HCT116 (cell line): ENCODE measurements at regions not wholly inside any gene's neighbourhood (a gene's known extent, or its start where the extent isn't known, plus 50 kb on each side); places are given as distances from the start of the nearest gene placed in this dataset.

Source experiments
- ATAC-seq: fragments of 200-7000 bp; cut with Tn5 transposase; 2 replicates; pipeline ENCODE4 v1.9.1; 2020; ENCODE audit warnings: mild to moderate bottlenecking, moderate library complexity
- BruUV-seq: library from RNA; stranded (reverse); fragments of 400-500 nt; replicated peaks from 2 replicates; lab custom pipeline; 2021; lab: Mats Ljungman, UMichigan
- CTCF ChIA-PET: fragments of 300-600 bp; sonication (Branson Sonifier 250); formaldehyde crosslinking; loops from one replicate; lab custom pipeline; 2021; ENCODE audit warnings: antibody characterized with exemption; lab: Charles Lee
- POLR2A ChIA-PET: fragments of 300-600, 350-600 bp; sonication (Branson Sonifier 250); formaldehyde crosslinking; loops from one replicate; lab custom pipeline; 2021; ENCODE audit warnings: antibody characterized with exemption; lab: Charles Lee
- RAD21 ChIA-PET, 2 experiments: fragments of 300-600 bp; sonication (Branson Sonifier 250); formaldehyde crosslinking; loops; one replicate each; lab custom pipeline; 2023; ENCODE audit warnings: low total read pairs in 2 of 2; ENCODE audit not compliant: uncharacterized antibody in 2 of 2, unreplicated experiment in 2 of 2, low non-redundant PET in 1 of 2; lab: Charles Lee
- DNase-seq: peaks from one replicate; pipeline ENCODE4 v3.0.0-alpha.2; 2010; ENCODE audit warnings: low read depth, low spot score
- H2AFZ ChIP-seq: fragments of 200-600 bp; shearing (Covaris generic), sonication (generic); 2 replicates; pipeline ENCODE4 v1.6.1; 2017; ENCODE audit warnings: low read depth, mixed run types, mixed read lengths, antibody characterized with exemption, low read length; ENCODE audit not compliant: poor library complexity, severe bottlenecking
- H3K27ac ChIP-seq: 2 replicates; pipeline ENCODE4 v1.5.1; 2012; ENCODE audit warnings: low read depth, low read length
- H3K27me3 ChIP-seq: fragments of 200-600 bp; sonication (generic); 2 replicates; pipeline ENCODE4 v1.6.1; 2016; ENCODE audit warnings: mixed run types, low read length, mixed read lengths; ENCODE audit not compliant: insufficient read depth
- H3K36me3 ChIP-seq, 2 experiments: fragments of 200-500 bp in 1 of 2; fragments of 200-600 bp in 1 of 2; sonication (Bioruptor generic) in 1 of 2; sonication (generic) in 1 of 2; 2 replicates each; pipeline versions ENCODE4 v1.5.1 to v1.6.1; 2014 to 2016; ENCODE audit warnings: low read length in 2 of 2, inconsistent platforms in 1 of 2, mixed read lengths in 1 of 2, mixed run types in 1 of 2; ENCODE audit not compliant: insufficient read depth in 2 of 2, control insufficient read depth in 1 of 2
- H3K4me1 ChIP-seq, 2 experiments: fragments of 200-600 bp in 1 of 2; sonication (generic) in 1 of 2; 2 replicates each; pipeline versions ENCODE4 v1.5.1 to v1.6.1; 2012 to 2017; ENCODE audit warnings: low read length in 2 of 2, inconsistent platforms in 1 of 2, mild to moderate bottlenecking in 1 of 2, mixed read lengths in 1 of 2, mixed run types in 1 of 2, moderate library complexity in 1 of 2; ENCODE audit not compliant: insufficient read depth in 2 of 2, control insufficient read depth in 1 of 2
- H3K4me2 ChIP-seq: fragments of 200-600 bp; sonication (generic); 2 replicates; pipeline ENCODE4 v1.6.1; 2017; ENCODE audit warnings: mixed run types, low read length, mixed read lengths
- H3K4me3 ChIP-seq, 2 experiments: fragments of 200-600 bp in 1 of 2; sonication (generic) in 1 of 2; replicated peaks in 1 of 2; 2 replicates each; pipeline ENCODE4 v1.5.1; 2011 to 2016; ENCODE audit warnings: low read length in 2 of 2, control low read depth in 1 of 2, low read depth in 1 of 2, mild to moderate bottlenecking in 1 of 2, mixed read lengths in 1 of 2, mixed run types in 1 of 2
- H3K79me2 ChIP-seq: fragments of 200-600 bp; sonication (generic); 2 replicates; pipeline ENCODE4 v1.6.1; 2017; ENCODE audit warnings: mild to moderate bottlenecking, mixed run types, low read length, moderate library complexity, mixed read lengths; ENCODE audit not compliant: insufficient read depth
- H3K9ac ChIP-seq: fragments of 200-600 bp; sonication (generic); 2 replicates; pipeline ENCODE4 v1.6.1; 2016; ENCODE audit warnings: low read length, mixed read lengths
- H3K9me2 ChIP-seq: fragments of 200-600 bp; sonication (generic), shearing (Covaris generic); 2 replicates; pipeline ENCODE4 v1.6.1; 2017; ENCODE audit warnings: mixed run types, mild to moderate bottlenecking, moderate library complexity; ENCODE audit not compliant: insufficient read depth
- H3K9me3 ChIP-seq, 2 experiments: fragments of 200-500 bp in 1 of 2; fragments of 200-600 bp in 1 of 2; sonication (Bioruptor generic) in 1 of 2; sonication (generic) in 1 of 2; 2 replicates each; pipeline ENCODE4 v1.6.1; 2014 to 2017; ENCODE audit warnings: low read length in 2 of 2, mixed read lengths in 2 of 2, inconsistent platforms in 1 of 2, low read depth in 1 of 2, mild to moderate bottlenecking in 1 of 2, mixed run types in 1 of 2, moderate library complexity in 1 of 2; ENCODE audit not compliant: control insufficient read depth in 1 of 2, insufficient read depth in 1 of 2
- H4K20me1 ChIP-seq: fragments of 200-600 bp; sonication (generic), shearing (Covaris generic); 2 replicates; pipeline ENCODE4 v1.6.1; 2017; ENCODE audit warnings: mixed run types, mild to moderate bottlenecking, moderate library complexity; ENCODE audit not compliant: insufficient read depth
- ATF3 ChIP-seq: IDR thresholded peaks from 2 replicates; pipeline ENCODE4 v1.6.1; 2012
- CBX3 ChIP-seq: IDR thresholded peaks from 2 replicates; pipeline ENCODE4 v1.6.1; 2012; ENCODE audit warnings: low read depth
- CTCF ChIP-seq, 3 experiments: fragments of 200-600 bp in 1 of 3; sonication (generic) in 1 of 3; IDR thresholded peaks in 2 of 3; conservative IDR thresholded peaks in 1 of 3; 2 replicates each; pipeline ENCODE4 v1.5.1; 2012 to 2017; ENCODE audit warnings: low read depth in 2 of 3, low read length in 2 of 3, antibody characterized with exemption in 1 of 3, borderline replicate concordance in 1 of 3, control low read depth in 1 of 3, mild to moderate bottlenecking in 1 of 3, mixed read lengths in 1 of 3, mixed run types in 1 of 3, moderate library complexity in 1 of 3; ENCODE audit not compliant: insufficient read depth in 1 of 3
- ELF1 ChIP-seq: IDR thresholded peaks from 2 replicates; pipeline ENCODE4 v1.6.1; 2012; ENCODE audit warnings: low read depth, borderline replicate concordance
- EZH2 ChIP-seq: fragments of 200-600 bp; sonication (generic); IDR thresholded peaks from 2 replicates; pipeline ENCODE4 v1.6.1; 2017; ENCODE audit warnings: antibody characterized with exemption, mixed run types
- EZH2phosphoT487 ChIP-seq: fragments of 200-600 bp; IDR thresholded peaks from 2 replicates; pipeline ENCODE4 v1.6.1; 2018; ENCODE audit warnings: antibody characterized with exemption, borderline replicate concordance
- FOSL1 ChIP-seq: IDR thresholded peaks from 2 replicates; pipeline ENCODE4 v1.6.1; 2012; ENCODE audit warnings: low read depth
- POLR2A ChIP-seq: IDR thresholded peaks from 2 replicates; pipeline ENCODE4 v1.7.0; 2011; ENCODE audit warnings: borderline replicate concordance; ENCODE audit not compliant: insufficient read depth, insufficient read length; ENCODE audit errors: extremely low read depth
- RAD21 ChIP-seq: IDR thresholded peaks from 2 replicates; pipeline ENCODE4 v1.6.1; 2012; ENCODE audit warnings: low read depth, mild to moderate bottlenecking
- REST ChIP-seq: IDR thresholded peaks from 2 replicates; pipeline ENCODE4 v1.6.1; 2012; ENCODE audit warnings: low read depth
- SIN3A ChIP-seq: IDR thresholded peaks from 2 replicates; pipeline ENCODE4 v1.6.1; 2012; ENCODE audit warnings: low read depth
- SP1 ChIP-seq: IDR thresholded peaks from 2 replicates; pipeline ENCODE4 v1.6.1; 2012; ENCODE audit warnings: low read depth
- SRF ChIP-seq: IDR thresholded peaks from 2 replicates; pipeline ENCODE4 v1.6.1; 2012; ENCODE audit warnings: low read depth
- ZBTB33 ChIP-seq: IDR thresholded peaks from 2 replicates; pipeline ENCODE4 v1.6.1; 2011; ENCODE audit warnings: mild to moderate bottlenecking, low read length, moderate library complexity; ENCODE audit not compliant: insufficient replicate concordance; ENCODE audit errors: extremely low read depth
- ZFX ChIP-seq: fragments of 450-650 bp; IDR thresholded peaks from 2 replicates; pipeline ENCODE4 v1.6.1; 2017
- ZNF274 ChIP-seq: fragments of 200-500 bp; sonication (Bioruptor generic); IDR thresholded peaks from 2 replicates; pipeline ENCODE4 v1.6.1; 2014; ENCODE audit warnings: mild to moderate bottlenecking, low read depth, low read length, inconsistent platforms
- intact Hi-C: fragments of 100-400 bp; cut with micrococcal nuclease; formaldehyde crosslinking; loops from 2 replicates; pipeline ENCODE4 v1.10.0; 2022

- BruUV-seq: no TSS peak
- Histone ChIP-seq H3K9me3 (no peaks in the 10 kb centered on the region), H3K4me2 (no peak overlapping the region), H4K20me1 (no peaks in the 10 kb centered on the region), H3K4me1 (no peaks in the 10 kb centered on the region), H3K4me3 (no peak overlapping the region), H3K9ac (no peak overlapping the region), H3K27ac (no peak overlapping the region), H3K9me2 (no peaks in the 10 kb centered on the region), H2AFZ (no peak overlapping the region), H3K36me3 (no peaks in the 10 kb centered on the region), H3K79me2 (no peaks in the 10 kb centered on the region), H3K27me3 (no peaks in the 10 kb centered on the region)
- ATAC-seq (no peak), DNase-seq (no peak)
- TF ChIP-seq REST: no peak
- no peak for TF ChIP-seq SP1
- no peak for TF ChIP-seq SRF
- TF ChIP-seq ATF3: no peak
- TF ChIP-seq CTCF (IDR thresholded peaks at IDR 0.05 in 2 of 3, conservative IDR thresholded peaks at IDR 0.05 in 1 of 3; ENCODE audit: borderline replicate concordance in 1 of 3, insufficient read depth in 1 of 3, low read depth in 2 of 3, low read length in 2 of 3): no peak
- TF ChIP-seq SIN3A: no peak
- TF ChIP-seq ELF1: no peak
- TF ChIP-seq EZH2: no peak
- TF ChIP-seq FOSL1: no peak
- TF ChIP-seq ZBTB33: no peak
- no peak for TF ChIP-seq ZNF274
- no peak for TF ChIP-seq ZFX
- no peak for TF ChIP-seq POLR2A
- no peak for TF ChIP-seq RAD21
- no peak for TF ChIP-seq CBX3
- TF ChIP-seq EZH2phosphoT487: no peak
- POLR2A ChIA-PET: no interaction called here
- CTCF ChIA-PET: no interaction called here
- RAD21 ChIA-PET: no interaction called here
- intact Hi-C loops: no loop called here
Observed at GRCh38 chr1:82052563-82052962, 251.8 kb downstream of the ADGRL2 start.
